ENCODE measurements at regions not wholly inside any gene's neighbourhood (a gene's known extent, or its start where the extent isn't known, plus 50 kb on each side); places are given as distances from the start of the nearest gene placed in this dataset.

DNA sequence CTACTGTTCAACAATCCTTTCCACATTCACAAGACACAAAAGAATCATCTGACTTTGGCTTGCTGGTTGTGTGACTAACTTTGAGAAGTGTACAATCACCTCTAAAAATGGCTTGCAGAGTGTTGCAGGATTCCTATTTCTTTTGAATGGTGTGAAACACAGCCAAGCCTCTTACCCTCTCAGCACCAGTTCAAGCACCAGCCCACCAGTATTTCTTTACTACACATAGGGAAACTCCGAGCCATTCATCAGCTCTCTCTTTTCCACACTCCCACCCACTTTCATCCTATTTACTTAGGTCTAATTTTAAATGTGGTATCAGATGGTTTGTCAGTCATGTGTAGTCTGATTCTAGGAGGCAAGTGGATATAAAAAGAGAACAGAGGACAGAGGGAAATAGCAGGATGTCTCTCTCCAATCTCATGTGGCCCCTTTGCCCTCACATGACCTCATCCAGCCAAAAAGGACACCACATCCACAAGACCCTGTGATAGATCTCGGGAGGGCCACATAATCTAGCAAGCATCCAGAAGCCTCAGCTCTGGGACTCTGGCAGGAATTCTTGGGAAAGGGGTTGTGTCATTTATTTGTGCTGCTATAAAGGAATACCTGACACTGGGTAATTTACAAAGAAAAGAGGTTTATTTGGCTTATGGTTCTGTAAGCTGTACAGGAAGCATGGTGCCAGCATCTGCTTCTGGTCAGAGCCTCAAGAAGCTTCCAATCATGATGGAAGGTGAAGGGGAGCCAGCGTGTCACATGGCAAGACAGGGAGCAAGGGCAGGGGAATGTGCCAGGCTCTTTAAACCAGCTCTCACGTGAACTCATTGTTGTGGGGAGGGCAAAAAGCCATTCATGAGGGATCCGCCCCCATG is 66.8 kb upstream of the NEBL start:
- TF ChIP-seq, protein P1, sequence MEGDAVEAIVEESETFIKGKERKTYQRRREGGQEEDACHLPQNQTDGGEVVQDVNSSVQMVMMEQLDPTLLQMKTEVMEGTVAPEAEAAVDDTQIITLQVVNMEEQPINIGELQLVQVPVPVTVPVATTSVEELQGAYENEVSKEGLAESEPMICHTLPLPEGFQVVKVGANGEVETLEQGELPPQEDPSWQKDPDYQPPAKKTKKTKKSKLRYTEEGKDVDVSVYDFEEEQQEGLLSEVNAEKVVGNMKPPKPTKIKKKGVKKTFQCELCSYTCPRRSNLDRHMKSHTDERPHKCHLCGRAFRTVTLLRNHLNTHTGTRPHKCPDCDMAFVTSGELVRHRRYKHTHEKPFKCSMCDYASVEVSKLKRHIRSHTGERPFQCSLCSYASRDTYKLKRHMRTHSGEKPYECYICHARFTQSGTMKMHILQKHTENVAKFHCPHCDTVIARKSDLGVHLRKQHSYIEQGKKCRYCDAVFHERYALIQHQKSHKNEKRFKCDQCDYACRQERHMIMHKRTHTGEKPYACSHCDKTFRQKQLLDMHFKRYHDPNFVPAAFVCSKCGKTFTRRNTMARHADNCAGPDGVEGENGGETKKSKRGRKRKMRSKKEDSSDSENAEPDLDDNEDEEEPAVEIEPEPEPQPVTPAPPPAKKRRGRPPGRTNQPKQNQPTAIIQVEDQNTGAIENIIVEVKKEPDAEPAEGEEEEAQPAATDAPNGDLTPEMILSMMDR (optimal IDR thresholded peaks at IDR 0.05 in 1 of 3, IDR thresholded peaks at IDR 0.05 in 1 of 3, conservative IDR thresholded peaks at IDR 0.05 in 1 of 3; ENCODE audit: extremely low read depth in 1 of 3, insufficient read depth in 2 of 3, low read length in 3 of 3), result no peak
- no peak for TF ChIP-seq EZH2 (IDR thresholded peaks at IDR 0.05; ENCODE audit: low read length)

Data from keratinocyte (primary cell).